ENCODE measurements at regions not wholly inside any gene's neighbourhood (a gene's known extent, or its start where the extent isn't known, plus 50 kb on each side); places are given as distances from the start of the nearest gene placed in this dataset.

- H3K4me3 ChIP-seq (replicated peaks; ENCODE audit: low read depth, low read length): no peak overlapping the region
- no peak for TF ChIP-seq CTCF (IDR thresholded peaks at IDR 0.05; ENCODE audit: low read depth, low read length, missing control alignments)
- DNase-seq (ENCODE audit: extremely low read depth, low read depth): no peak
Observed at GRCh38 chr2:104077573-104077972, 776.3 kb upstream of the POU3F3 start.

- no peak overlapping the region for H3K4me3 ChIP-seq (replicated peaks; ENCODE audit: low read depth, low read length)
- TF ChIP-seq CTCF (IDR thresholded peaks at IDR 0.05; ENCODE audit: low read depth, low read length, missing control alignments): no peak
- DNase-seq (ENCODE audit: extremely low read depth, low read depth): no peak
Observed at GRCh38 chr2:104078431-104079157, 775.3 kb upstream of the POU3F3 start.

- TF ChIP-seq CTCF (IDR thresholded peaks at IDR 0.05; ENCODE audit: low read depth, low read length, missing control alignments): no peak
- no peak overlapping the region for H3K4me3 ChIP-seq (replicated peaks; ENCODE audit: low read depth, low read length)
- DNase-seq (ENCODE audit: extremely low read depth, low read depth): no peak
Observed at GRCh38 chr2:104088745-104089144, 765.2 kb upstream of the POU3F3 start.

- DNase-seq (ENCODE audit: extremely low read depth, low read depth): no peak
- H3K4me3 ChIP-seq (replicated peaks; ENCODE audit: low read depth, low read length): no peak overlapping the region
- no peak for TF ChIP-seq CTCF (IDR thresholded peaks at IDR 0.05; ENCODE audit: low read depth, low read length, missing control alignments)
Observed at GRCh38 chr2:104090407-104090806, 763.5 kb upstream of the POU3F3 start.

- no peak for TF ChIP-seq CTCF (IDR thresholded peaks at IDR 0.05; ENCODE audit: low read depth, low read length, missing control alignments)
- H3K4me3 ChIP-seq (replicated peaks; ENCODE audit: low read depth, low read length): no peak overlapping the region
- no peak for DNase-seq (ENCODE audit: extremely low read depth, low read depth)
Observed at GRCh38 chr2:104091894-104092293, 762.0 kb upstream of the POU3F3 start.

- TF ChIP-seq CTCF (IDR thresholded peaks at IDR 0.05; ENCODE audit: low read depth, low read length, missing control alignments): no peak
- H3K4me3 ChIP-seq (replicated peaks; ENCODE audit: low read depth, low read length): no peak overlapping the region
- no peak for DNase-seq (ENCODE audit: extremely low read depth, low read depth)
Observed at GRCh38 chr2:104092886-104093285, 761.0 kb upstream of the POU3F3 start.

GRCh38 chr2:104102615-104103014, 751.3 kb upstream of the POU3F3 start:
- no peak overlapping the region for H3K4me3 ChIP-seq (replicated peaks; ENCODE audit: low read depth, low read length)
- no peak for TF ChIP-seq CTCF (IDR thresholded peaks at IDR 0.05; ENCODE audit: low read depth, low read length, missing control alignments)
- DNase-seq (ENCODE audit: extremely low read depth, low read depth): no peak

Measured in HFF-Myc (cell line).